Hepatocyte (in vitro differentiated cells): ENCODE measurements at regions not wholly inside any gene's neighbourhood (a gene's known extent, or its start where the extent isn't known, plus 50 kb on each side); places are given as distances from the start of the nearest gene placed in this dataset.
A peak's percentile ranks its signal among the peaks of the same experiment; 100 is the strongest.

Source experiments
- DNase-seq: peaks from one replicate; pipeline ENCODE4 v3.0.0-alpha.2; 2016; ENCODE audit warnings: low spot score
- H2AFZ ChIP-seq: fragments of 200-600 bp; sonication (generic); 2 replicates; pipeline ENCODE4 v1.6.0; 2016; ENCODE audit warnings: antibody characterized with exemption, mild to moderate bottlenecking
- H3K27ac ChIP-seq: fragments of 200-600 bp; sonication (generic); 2 replicates; pipeline ENCODE4 v1.5.1; 2016; ENCODE audit warnings: mild to moderate bottlenecking
- H3K27me3 ChIP-seq: fragments of 200-600 bp; sonication (generic); 2 replicates; pipeline ENCODE4 v1.6.1; 2016
- H3K36me3 ChIP-seq: fragments of 200-600 bp; sonication (generic); replicated peaks from 2 replicates; pipeline ENCODE4 v1.5.1; 2016; ENCODE audit warnings: low read depth; ENCODE audit not compliant: insufficient read depth
- H3K4me1 ChIP-seq: fragments of 200-600 bp; sonication (generic); 2 replicates; pipeline ENCODE4 v1.5.1; 2016; ENCODE audit warnings: mild to moderate bottlenecking, moderate library complexity; ENCODE audit not compliant: insufficient read depth
- H3K4me2 ChIP-seq: fragments of 200-600 bp; sonication (generic); 2 replicates; pipeline ENCODE4 v1.6.0; 2016
- H3K4me3 ChIP-seq: fragments of 200-600 bp; sonication (generic); 2 replicates; pipeline ENCODE4 v1.5.1; 2016; ENCODE audit warnings: mild to moderate bottlenecking
- H3K79me2 ChIP-seq: fragments of 200-600 bp; sonication (generic); 2 replicates; pipeline ENCODE4 v1.6.0; 2017; ENCODE audit warnings: mild to moderate bottlenecking
- H3K9me2 ChIP-seq: fragments of 200-600 bp; sonication (generic); replicated peaks from 2 replicates; pipeline ENCODE4 v1.6.0; 2017; ENCODE audit warnings: mild to moderate bottlenecking; ENCODE audit not compliant: insufficient read depth
- H3K9me3 ChIP-seq: fragments of 200-600 bp; sonication (generic); 2 replicates; pipeline ENCODE4 v1.5.1; 2016; ENCODE audit warnings: low read depth, mild to moderate bottlenecking
- H4K20me1 ChIP-seq: fragments of 200-600 bp; sonication (generic); 2 replicates; pipeline ENCODE4 v1.6.0; 2016; ENCODE audit warnings: mild to moderate bottlenecking; ENCODE audit not compliant: insufficient read depth, poor library complexity, severe bottlenecking
- CTCF ChIP-seq: fragments of 200-600 bp; sonication (generic); IDR thresholded peaks from 2 replicates; pipeline ENCODE4 v1.5.1; 2016; ENCODE audit warnings: antibody characterized with exemption, mild to moderate bottlenecking; ENCODE audit not compliant: poor library complexity
- EZH2 ChIP-seq: fragments of 200-600 bp; sonication (generic); IDR thresholded peaks from 2 replicates; pipeline ENCODE4 v1.6.1; 2016; ENCODE audit warnings: antibody characterized with exemption, mild to moderate bottlenecking, borderline replicate concordance
- EZH2phosphoT487 ChIP-seq: fragments of 200-600 bp; sonication (generic); IDR thresholded peaks from one replicate; pipeline ENCODE4 v1.6.1; 2018; ENCODE audit warnings: antibody characterized with exemption, mild to moderate bottlenecking, low read depth, moderate library complexity; ENCODE audit not compliant: unreplicated experiment, severe bottlenecking
- WGBS: methylation state at CpG from one replicate; pipeline ENCODE4 v1.1.6; 2016; ENCODE audit warnings: low lambda C conversion rate; ENCODE audit errors: missing lambda C conversion rate; 5-methylcytosine and 5-hydroxymethylcytosine counted together

GRCh38 chr18:22514655-22515054, 96.9 kb upstream of the CTAGE1 start:
- Histone ChIP-seq H4K20me1 (no peaks in the 10 kb centered on the region), H3K4me2 (no peak overlapping the region), H3K79me2 (no peaks in the 10 kb centered on the region), H3K4me1 (peaks cover 6% of the 10 kb centered on the region), H3K27ac (no peak overlapping the region), H3K4me3 (no peak overlapping the region), H3K36me3 (no peaks in the 10 kb centered on the region), H3K27me3 (no peaks in the 10 kb centered on the region), H3K9me3 (no peaks in the 10 kb centered on the region), H3K9me2 (no peaks in the 10 kb centered on the region), H2AFZ (no peak overlapping the region)
- WGBS = 94% methylated on average over 4 of the region's 4 CpGs
- no peak for DNase-seq
- TF ChIP-seq EZH2phosphoT487 (no peak), EZH2 (no peak), CTCF (no peak)

- no peaks in the 10 kb centered on the region for H3K9me2 ChIP-seq
- peaks cover 6% of the 10 kb centered on the region for H3K4me1 ChIP-seq
- H3K36me3 ChIP-seq = no peaks in the 10 kb centered on the region
- no peaks in the 10 kb centered on the region for H3K27me3 ChIP-seq
- no peaks in the 10 kb centered on the region for H3K79me2 ChIP-seq
- WGBS = 93% methylated on average over 9 of the region's 9 CpGs
- H3K9me3 ChIP-seq = no peaks in the 10 kb centered on the region
- H4K20me1 ChIP-seq = no peaks in the 10 kb centered on the region
- DNase-seq = no peak
- H2AFZ ChIP-seq = no peak overlapping the region
- H3K4me3 ChIP-seq = no peak overlapping the region
- no peak for TF ChIP-seq EZH2phosphoT487
- TF ChIP-seq EZH2 = no peak
- TF ChIP-seq CTCF = no peak
- no peak overlapping the region for H3K4me2 ChIP-seq
- no peak overlapping the region for H3K27ac ChIP-seq
These were observed 97.5 kb upstream of the CTAGE1 start for GRCh38 chr18:22515250-22515649.

GRCh38 chr18:22517356-22517755, 99.6 kb upstream of the CTAGE1 start:
- Histone ChIP-seq H3K9me2 (no peaks in the 10 kb centered on the region), H3K27me3 (no peaks in the 10 kb centered on the region), H3K4me1 (peaks cover 6% of the 10 kb centered on the region), H3K36me3 (no peaks in the 10 kb centered on the region), H3K4me2 (no peak overlapping the region), H3K9me3 (no peaks in the 10 kb centered on the region), H3K4me3 (no peak overlapping the region), H3K79me2 (no peaks in the 10 kb centered on the region), H2AFZ (no peak overlapping the region), H4K20me1 (no peaks in the 10 kb centered on the region), H3K27ac (peak overlapping the region; percentile 90)
- WGBS = 39% methylated on average over 2 of the region's 2 CpGs
- DNase-seq = peak; percentile 54
- TF ChIP-seq CTCF = no peak
- no peak for TF ChIP-seq EZH2
- no peak for TF ChIP-seq EZH2phosphoT487
